Fibroblast of the aortic adventitia (primary cell): ENCODE measurements at regions not wholly inside any gene's neighbourhood (a gene's known extent, or its start where the extent isn't known, plus 50 kb on each side); places are given as distances from the start of the nearest gene placed in this dataset.

Experiments used
- DNase-seq: peaks from one replicate; pipeline ENCODE4 v3.0.0-alpha.2; 2010; ENCODE audit warnings: low read depth
- H3K4me3 ChIP-seq: 2 replicates; pipeline ENCODE4 v1.5.1; 2011; ENCODE audit warnings: low read depth, mild to moderate bottlenecking, control low read depth, low read length, moderate library complexity
- CTCF ChIP-seq: IDR thresholded peaks from 2 replicates; pipeline ENCODE4 v1.5.1; 2011; ENCODE audit warnings: mild to moderate bottlenecking, low read length, control low read depth, inconsistent platforms; ENCODE audit not compliant: insufficient read depth

- TF ChIP-seq CTCF = no peak
- no peak for DNase-seq
- no peak overlapping the region for H3K4me3 ChIP-seq
Observed at GRCh38 chr5:4124221-4124970, 528.8 kb downstream of the IRX1 start.

GRCh38 chr5:4128994-4129393, 533.4 kb downstream of the IRX1 start:
- no peak for TF ChIP-seq CTCF
- no peak overlapping the region for H3K4me3 ChIP-seq
- DNase-seq = no peak

GRCh38 chr5:4129523-4129922, 533.9 kb downstream of the IRX1 start:
- DNase-seq = no peak
- no peak overlapping the region for H3K4me3 ChIP-seq
- TF ChIP-seq CTCF = no peak

GRCh38 chr5:4130819-4131218, 535.2 kb downstream of the IRX1 start:
- H3K4me3 ChIP-seq = no peak overlapping the region
- DNase-seq = no peak
- TF ChIP-seq CTCF = no peak

- no peak for DNase-seq
- no peak for TF ChIP-seq CTCF
- H3K4me3 ChIP-seq = no peak overlapping the region
Observed at GRCh38 chr5:4137781-4138180, 542.1 kb downstream of the IRX1 start.

GRCh38 chr5:4142842-4143241, 547.2 kb downstream of the IRX1 start:
- no peak overlapping the region for H3K4me3 ChIP-seq
- no peak for DNase-seq
- TF ChIP-seq CTCF = no peak
